Astrocyte (in vitro differentiated cells and primary cell): ENCODE measurements at regions not wholly inside any gene's neighbourhood (a gene's known extent, or its start where the extent isn't known, plus 50 kb on each side); places are given as distances from the start of the nearest gene placed in this dataset.

ENCODE experiments used
- DNase-seq: peaks from one replicate; pipeline ENCODE4 v3.0.0-alpha.2; 2010; ENCODE audit warnings: low read depth
- FAIRE-seq: peaks from 2 replicates; lab custom pipeline; 2011; peaks lifted over from hg19 to GRCh38; lab: Jason Lieb, UNC
- H2AFZ ChIP-seq: 2 replicates; pipeline ENCODE4 v1.6.0; 2012; ENCODE audit warnings: low read depth, low read length, inconsistent platforms
- H3K27ac ChIP-seq: 2 replicates; pipeline ENCODE4 v1.5.1; 2011; ENCODE audit warnings: low read depth, low read length, inconsistent platforms
- H3K27me3 ChIP-seq: 2 replicates; pipeline ENCODE4 v1.6.0; 2011; ENCODE audit warnings: low read length, inconsistent platforms; ENCODE audit not compliant: insufficient read depth
- H3K36me3 ChIP-seq: 2 replicates; pipeline ENCODE4 v1.5.1; 2011; ENCODE audit warnings: low read length, inconsistent platforms; ENCODE audit not compliant: insufficient read depth
- H3K4me1 ChIP-seq: 2 replicates; pipeline ENCODE4 v1.5.1; 2011; ENCODE audit warnings: low read length, inconsistent platforms; ENCODE audit not compliant: insufficient read depth
- H3K4me2 ChIP-seq: 2 replicates; pipeline ENCODE4 v1.6.0; 2012; ENCODE audit warnings: low read length, inconsistent platforms
- H3K4me3 ChIP-seq: 2 replicates; pipeline ENCODE4 v1.5.1; 2011; ENCODE audit warnings: low read depth, mild to moderate bottlenecking, low read length, inconsistent platforms; ENCODE audit not compliant: insufficient read depth
- H3K79me2 ChIP-seq: 2 replicates; pipeline ENCODE4 v1.6.0; 2012; ENCODE audit warnings: mild to moderate bottlenecking, low read length, inconsistent platforms; ENCODE audit not compliant: insufficient read depth
- H3K9ac ChIP-seq: 2 replicates; pipeline ENCODE4 v1.6.0; 2012; ENCODE audit warnings: mild to moderate bottlenecking, low read length, inconsistent platforms
- H3K9me3 ChIP-seq: 2 replicates; pipeline ENCODE4 v1.5.1; 2012; ENCODE audit warnings: low read depth, mild to moderate bottlenecking, low read length, inconsistent platforms; ENCODE audit not compliant: insufficient read depth
- H4K20me1 ChIP-seq: 2 replicates; pipeline ENCODE4 v1.6.0; 2012; ENCODE audit warnings: low read length, inconsistent platforms; ENCODE audit not compliant: insufficient read depth
- H3K27ac Mint-ChIP-seq: one replicate; pipeline ENCODE4 v1.8.0; 2021; ENCODE audit warnings: mild to moderate bottlenecking, mixed read lengths; ENCODE audit not compliant: unreplicated experiment
- H3K27me3 Mint-ChIP-seq: one replicate; pipeline ENCODE4 v1.8.0; 2021; ENCODE audit warnings: low read depth, mixed read lengths; ENCODE audit not compliant: unreplicated experiment
- H3K36me3 Mint-ChIP-seq: one replicate; pipeline ENCODE4 v1.8.0; 2021; ENCODE audit warnings: low read depth, mixed read lengths; ENCODE audit not compliant: unreplicated experiment
- H3K4me1 Mint-ChIP-seq: one replicate; pipeline ENCODE4 v1.8.0; 2021; ENCODE audit warnings: low read depth, mixed read lengths; ENCODE audit not compliant: unreplicated experiment
- H3K4me3 Mint-ChIP-seq: one replicate; pipeline ENCODE4 v1.8.0; 2021; ENCODE audit warnings: mild to moderate bottlenecking, moderate library complexity, mixed read lengths; ENCODE audit not compliant: unreplicated experiment
- H3K9me3 Mint-ChIP-seq: one replicate; pipeline ENCODE4 v1.8.0; 2021; ENCODE audit warnings: mild to moderate bottlenecking, mixed read lengths; ENCODE audit not compliant: unreplicated experiment
- EZH2 ChIP-seq: IDR thresholded peaks from 2 replicates; pipeline ENCODE4 v1.6.1; 2012; ENCODE audit warnings: mild to moderate bottlenecking, low read length, inconsistent platforms; ENCODE audit not compliant: insufficient read depth
- TF ChIP-seq, protein P1 (sequence below): IDR thresholded peaks from 2 replicates; pipeline ENCODE4 v1.5.1; 2011; ENCODE audit warnings: low read depth, mild to moderate bottlenecking, inconsistent platforms, low read length, moderate library complexity; ENCODE audit not compliant: insufficient read depth

DNA sequence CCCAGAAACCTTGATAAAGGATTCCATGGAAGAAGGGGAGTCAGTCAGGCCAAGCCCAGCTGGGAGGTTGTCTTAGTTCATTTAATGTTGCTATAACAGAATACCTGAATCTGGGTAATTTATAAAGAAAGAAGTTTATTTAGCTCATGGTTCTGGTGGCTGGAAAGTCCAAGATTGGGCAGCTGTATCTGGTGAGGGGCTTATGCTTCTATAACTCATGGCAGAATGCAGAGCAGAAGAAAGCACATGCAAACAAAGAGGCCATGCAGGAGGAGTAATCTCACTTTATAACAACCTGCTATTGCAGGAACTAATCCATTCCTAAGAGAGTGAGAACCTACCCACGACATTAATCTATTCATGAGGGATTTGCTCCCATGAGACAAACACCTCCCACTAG is 54.2 kb upstream of the ANKRD1 start:
- no peaks in the 10 kb centered on the region for H3K9me3 ChIP-seq
- no peaks in the 10 kb centered on the region for H4K20me1 ChIP-seq
- H3K4me1 Mint-ChIP-seq: peaks cover 2% of the 10 kb centered on the region
- no peak overlapping the region for H3K27ac Mint-ChIP-seq
- H3K27ac ChIP-seq: no peak overlapping the region
- H3K27me3 Mint-ChIP-seq: peaks cover 2% of the 10 kb centered on the region
- TF ChIP-seq EZH2: no peak
- TF ChIP-seq, protein P1, sequence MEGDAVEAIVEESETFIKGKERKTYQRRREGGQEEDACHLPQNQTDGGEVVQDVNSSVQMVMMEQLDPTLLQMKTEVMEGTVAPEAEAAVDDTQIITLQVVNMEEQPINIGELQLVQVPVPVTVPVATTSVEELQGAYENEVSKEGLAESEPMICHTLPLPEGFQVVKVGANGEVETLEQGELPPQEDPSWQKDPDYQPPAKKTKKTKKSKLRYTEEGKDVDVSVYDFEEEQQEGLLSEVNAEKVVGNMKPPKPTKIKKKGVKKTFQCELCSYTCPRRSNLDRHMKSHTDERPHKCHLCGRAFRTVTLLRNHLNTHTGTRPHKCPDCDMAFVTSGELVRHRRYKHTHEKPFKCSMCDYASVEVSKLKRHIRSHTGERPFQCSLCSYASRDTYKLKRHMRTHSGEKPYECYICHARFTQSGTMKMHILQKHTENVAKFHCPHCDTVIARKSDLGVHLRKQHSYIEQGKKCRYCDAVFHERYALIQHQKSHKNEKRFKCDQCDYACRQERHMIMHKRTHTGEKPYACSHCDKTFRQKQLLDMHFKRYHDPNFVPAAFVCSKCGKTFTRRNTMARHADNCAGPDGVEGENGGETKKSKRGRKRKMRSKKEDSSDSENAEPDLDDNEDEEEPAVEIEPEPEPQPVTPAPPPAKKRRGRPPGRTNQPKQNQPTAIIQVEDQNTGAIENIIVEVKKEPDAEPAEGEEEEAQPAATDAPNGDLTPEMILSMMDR: no peak
- DNase-seq (no peak), FAIRE-seq (no peak)
- H3K27me3 ChIP-seq: no peaks in the 10 kb centered on the region
- no peak overlapping the region for H3K4me3 Mint-ChIP-seq
- H3K36me3 ChIP-seq: no peaks in the 10 kb centered on the region
- H3K4me2 ChIP-seq: no peak overlapping the region
- no peak overlapping the region for H2AFZ ChIP-seq
- no peak overlapping the region for H3K4me3 ChIP-seq
- no peaks in the 10 kb centered on the region for H3K79me2 ChIP-seq
- H3K4me1 ChIP-seq: no peaks in the 10 kb centered on the region
- no peaks in the 10 kb centered on the region for H3K36me3 Mint-ChIP-seq
- H3K9ac ChIP-seq: no peak overlapping the region
- no peaks in the 10 kb centered on the region for H3K9me3 Mint-ChIP-seq

DNA sequence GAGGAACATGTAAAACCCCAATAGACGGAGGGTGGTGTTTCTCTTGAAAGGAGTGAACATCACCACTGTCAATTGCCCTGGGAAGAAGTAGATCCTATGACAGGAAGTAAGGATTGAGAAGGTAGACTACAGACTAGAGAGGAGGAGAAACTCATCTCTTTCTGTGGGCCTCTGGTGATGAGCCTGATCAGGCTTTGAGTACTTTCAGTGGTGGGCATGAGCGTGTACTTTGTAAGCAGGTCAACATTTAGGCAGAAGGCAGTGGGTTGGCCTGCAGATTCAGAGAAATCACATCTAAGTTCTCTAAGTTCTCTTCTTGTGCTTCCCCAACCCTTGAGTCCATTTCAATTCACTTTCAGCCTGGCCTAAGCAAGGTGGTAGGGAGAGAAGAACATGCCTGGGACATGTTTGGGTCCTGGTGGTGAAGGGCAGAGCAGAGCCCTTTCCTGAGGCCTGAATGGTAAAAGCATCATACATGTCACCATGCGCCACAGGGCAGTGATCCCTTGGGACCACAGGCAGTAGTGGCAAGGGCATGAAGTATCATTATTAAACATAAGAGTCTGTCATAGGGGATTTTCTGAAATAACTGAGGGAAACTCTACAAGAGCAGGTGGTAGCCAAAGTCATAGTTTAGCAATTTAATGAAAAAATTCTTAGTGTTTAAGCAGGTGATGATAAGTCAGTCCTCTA is 56.4 kb upstream of the ANKRD1 start:
- Histone ChIP-seq H2AFZ (peak overlapping the region; percentile 19), H3K4me1 (no peaks in the 10 kb centered on the region), H3K79me2 (no peaks in the 10 kb centered on the region), H3K27me3 (no peaks in the 10 kb centered on the region), H3K4me2 (no peak overlapping the region), H3K9me3 (no peaks in the 10 kb centered on the region), H3K27ac (no peak overlapping the region), H4K20me1 (no peaks in the 10 kb centered on the region), H3K9ac (no peak overlapping the region), H3K36me3 (no peaks in the 10 kb centered on the region), H3K4me3 (no peak overlapping the region)
- Mint-ChIP-seq H3K4me1 (no peaks in the 10 kb centered on the region), H3K27me3 (peaks cover 2% of the 10 kb centered on the region), H3K4me3 (no peak overlapping the region), H3K9me3 (no peaks in the 10 kb centered on the region), H3K36me3 (no peaks in the 10 kb centered on the region), H3K27ac (no peak overlapping the region)
- FAIRE-seq (no peak), DNase-seq (no peak)
- TF ChIP-seq, protein P1: no peak
- TF ChIP-seq EZH2: no peak

DNA sequence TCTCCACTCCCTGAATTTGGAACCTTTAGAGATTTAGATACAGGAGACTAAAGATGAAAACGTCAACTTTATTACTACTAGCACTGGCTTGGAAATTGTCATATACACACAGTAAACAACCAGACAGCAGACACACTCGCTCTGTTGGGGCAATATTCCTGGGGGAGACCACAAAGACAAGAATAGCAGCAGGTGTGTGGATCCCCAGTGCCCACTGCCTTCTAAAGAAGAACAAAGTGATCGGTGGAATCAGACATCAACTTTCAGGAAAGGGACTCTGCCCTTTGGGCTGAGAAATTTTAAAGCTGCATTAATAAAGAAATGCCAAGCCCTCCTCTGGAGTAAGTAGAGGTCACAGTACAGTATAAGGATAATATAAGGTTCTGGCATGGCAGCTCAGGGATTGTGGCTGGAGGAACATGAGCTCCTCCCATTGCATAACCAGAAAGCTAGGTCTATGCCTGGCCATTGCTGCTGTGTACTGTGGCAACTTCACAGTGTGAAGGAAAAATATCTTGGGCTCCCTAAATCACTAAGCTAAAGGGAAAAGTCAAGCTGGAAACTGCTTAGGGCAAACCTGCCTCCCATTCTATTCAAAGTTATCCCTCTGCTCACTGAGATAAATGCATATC is 57.1 kb upstream of the ANKRD1 start:
- H3K4me3 ChIP-seq: no peak overlapping the region

More for the DNA sequence above, 57.1 kb upstream of the ANKRD1 start:
- Mint-ChIP-seq H3K9me3 (no peaks in the 10 kb centered on the region), H3K36me3 (no peaks in the 10 kb centered on the region), H3K27me3 (peaks cover 2% of the 10 kb centered on the region), H3K4me1 (no peaks in the 10 kb centered on the region), H3K4me3 (no peak overlapping the region), H3K27ac (no peak overlapping the region)
- Histone ChIP-seq H4K20me1 (no peaks in the 10 kb centered on the region), H3K9me3 (no peaks in the 10 kb centered on the region), H3K79me2 (no peaks in the 10 kb centered on the region), H3K27ac (no peak overlapping the region), H2AFZ (no peak overlapping the region), H3K27me3 (no peaks in the 10 kb centered on the region), H3K36me3 (no peaks in the 10 kb centered on the region), H3K4me1 (no peaks in the 10 kb centered on the region), H3K9ac (no peak overlapping the region), H3K4me2 (no peak overlapping the region)
- no peak for DNase-seq
- no peak for TF ChIP-seq EZH2
- FAIRE-seq: no peak
